ENCODE measurements at regions not wholly inside any gene's neighbourhood (a gene's known extent, or its start where the extent isn't known, plus 50 kb on each side); places are given as distances from the start of the nearest gene placed in this dataset.

DNA sequence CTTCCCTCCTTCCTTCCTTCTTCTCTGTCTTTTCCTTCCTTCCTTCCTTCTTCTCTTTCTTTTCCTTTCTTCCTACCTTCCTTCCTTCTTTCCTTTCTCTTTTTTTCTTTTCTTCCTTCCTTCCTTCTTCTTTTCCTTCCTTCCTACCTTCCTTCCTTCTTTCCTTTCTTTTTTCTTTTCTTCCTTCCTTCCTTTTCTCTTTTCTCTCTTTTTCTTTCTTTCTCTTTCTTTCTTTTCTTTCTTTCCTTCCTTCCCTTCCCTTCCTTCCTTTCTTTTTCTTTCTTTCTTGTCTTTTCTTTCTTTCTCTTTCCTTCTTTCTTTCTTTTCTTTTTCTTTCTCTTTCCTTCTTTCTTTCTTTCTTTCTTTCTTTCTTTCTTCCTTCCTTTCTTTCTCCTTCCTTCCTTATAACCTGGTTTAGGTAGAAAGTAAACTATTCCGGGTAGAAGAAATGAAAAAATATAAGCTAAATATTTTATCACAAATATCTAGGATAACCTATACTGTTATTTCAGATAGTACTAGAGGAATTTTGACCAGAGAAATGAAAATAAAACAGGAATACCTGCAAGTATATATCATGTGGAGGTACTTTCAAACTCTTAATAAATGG lies 1741.8 kb upstream of the CDH9 start:
- H3K36me3 ChIP-seq (ENCODE audit: control insufficient read depth, insufficient read depth, low read length), result no peaks in the 10 kb centered on the region
- no peak for DNase-seq (ENCODE audit: low read depth in 4 of 6, low spot score in 6 of 6)
- H3K4me1 ChIP-seq (ENCODE audit: control insufficient read depth, insufficient read depth, low read length), result no peaks in the 10 kb centered on the region
- H3K4me3 ChIP-seq (ENCODE audit: low read depth, low read length), result no peak overlapping the region
- no peaks in the 10 kb centered on the region for H3K9me3 ChIP-seq (ENCODE audit: control insufficient read depth, insufficient read depth, low read length)
- H3K27ac ChIP-seq (ENCODE audit: low read depth, low read length), result no peak overlapping the region
- WGBS (ENCODE audit: insufficient coverage), result no CpG with 5 or more reads among the region's 1 CpG
- no peaks in the 10 kb centered on the region for H3K27me3 ChIP-seq (ENCODE audit: control insufficient read depth, insufficient read depth, low read length)

DNA sequence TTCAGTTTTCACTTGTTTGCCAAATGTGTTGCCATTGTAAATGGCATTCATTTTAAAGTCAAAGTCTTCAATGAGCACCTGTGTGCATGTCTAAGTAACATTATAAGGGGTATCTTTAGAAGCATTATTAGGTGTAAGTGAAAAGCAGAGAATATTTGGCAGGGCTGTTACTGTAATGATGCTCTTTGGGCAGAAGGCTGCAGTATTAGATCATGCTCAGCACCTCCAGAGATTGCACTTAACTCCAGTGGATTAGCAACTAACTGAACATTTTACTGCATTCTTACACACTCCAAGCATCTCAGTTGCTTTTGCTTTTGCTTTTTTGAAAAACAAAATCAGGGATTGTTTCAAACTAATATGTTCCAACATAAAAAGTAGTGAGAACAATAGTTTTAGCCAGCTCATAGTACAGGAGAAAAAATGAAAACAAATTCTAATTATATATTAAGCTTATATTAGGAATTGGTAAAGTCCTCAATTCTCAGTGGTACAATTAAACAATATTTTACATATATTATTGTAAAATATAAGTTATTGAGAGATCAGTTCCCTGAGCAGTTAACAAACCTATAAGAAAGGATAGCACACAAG lies 1740.9 kb upstream of the CDH9 start:
- no peaks in the 10 kb centered on the region for H3K36me3 ChIP-seq (ENCODE audit: control insufficient read depth, insufficient read depth, low read length)
- peak in 2 of 6 donors; percentile 33 to 72 for DNase-seq (ENCODE audit: low read depth in 4 of 6, low spot score in 6 of 6)
- no peaks in the 10 kb centered on the region for H3K27me3 ChIP-seq (ENCODE audit: control insufficient read depth, insufficient read depth, low read length)
- no peaks in the 10 kb centered on the region for H3K9me3 ChIP-seq (ENCODE audit: control insufficient read depth, insufficient read depth, low read length)
- no peak overlapping the region for H3K27ac ChIP-seq (ENCODE audit: low read depth, low read length)
- H3K4me3 ChIP-seq (ENCODE audit: low read depth, low read length), result no peak overlapping the region
- H3K4me1 ChIP-seq (ENCODE audit: control insufficient read depth, insufficient read depth, low read length), result no peaks in the 10 kb centered on the region

DNA sequence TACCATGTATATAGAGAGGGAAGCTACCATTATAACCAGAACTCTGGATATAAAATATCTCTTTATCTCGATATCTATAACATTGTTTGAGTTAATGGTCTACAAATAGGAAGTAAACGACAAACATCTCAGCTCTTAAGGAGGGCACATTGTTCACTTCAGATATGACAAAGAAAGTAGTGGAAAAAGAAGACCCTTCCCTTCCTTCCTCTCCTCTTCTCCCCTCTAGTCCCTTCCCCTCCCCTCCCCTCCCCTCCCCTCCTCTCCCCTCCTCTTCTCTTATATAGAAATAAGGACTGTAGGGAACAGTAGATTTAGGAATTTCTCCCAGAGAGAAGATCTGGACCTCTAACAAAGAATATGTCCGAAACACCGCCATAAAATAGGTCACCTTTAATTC lies 1731.9 kb upstream of the CDH9 start:
- H3K36me3 ChIP-seq (ENCODE audit: control insufficient read depth, insufficient read depth, low read length), result no peaks in the 10 kb centered on the region
- no peak overlapping the region for H3K4me3 ChIP-seq (ENCODE audit: low read depth, low read length)
- no peaks in the 10 kb centered on the region for H3K4me1 ChIP-seq (ENCODE audit: control insufficient read depth, insufficient read depth, low read length)
- H3K27me3 ChIP-seq (ENCODE audit: control insufficient read depth, insufficient read depth, low read length), result no peaks in the 10 kb centered on the region
- H3K9me3 ChIP-seq (ENCODE audit: control insufficient read depth, insufficient read depth, low read length), result no peaks in the 10 kb centered on the region
- DNase-seq (ENCODE audit: low read depth in 4 of 6, low spot score in 6 of 6), result no peak
- no CpG with 5 or more reads among the region's 4 CpGs for WGBS (ENCODE audit: insufficient coverage)
- no peak overlapping the region for H3K27ac ChIP-seq (ENCODE audit: low read depth, low read length)

DNA sequence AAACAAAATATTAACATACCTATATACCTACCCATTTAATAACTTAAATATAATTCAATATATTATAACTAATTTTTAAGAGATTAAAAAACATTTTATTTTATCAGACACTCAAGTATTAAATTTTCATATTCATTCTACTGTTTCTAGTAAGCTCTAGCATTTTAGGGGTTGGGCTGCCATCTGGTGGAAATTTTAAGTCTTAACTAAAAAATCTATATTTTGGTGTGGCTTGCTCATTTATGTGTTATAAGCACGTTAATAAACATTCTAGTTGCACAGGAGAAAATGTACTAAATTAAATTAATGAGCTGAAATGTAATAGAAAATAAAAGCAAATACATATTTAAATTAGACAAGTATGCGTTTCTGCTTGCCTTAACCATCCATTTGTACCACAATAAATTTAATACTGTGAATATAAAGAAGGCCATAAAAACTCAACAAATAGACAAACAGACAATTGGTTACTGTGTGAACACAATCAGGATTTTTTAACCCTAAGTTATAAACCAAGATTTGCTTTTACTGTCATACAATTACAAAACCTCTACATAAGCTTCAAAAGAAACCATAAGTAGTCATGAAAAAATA lies 1728.3 kb upstream of the CDH9 start:
- H3K27me3 ChIP-seq (ENCODE audit: control insufficient read depth, insufficient read depth, low read length), result no peaks in the 10 kb centered on the region
- no peak overlapping the region for H3K4me3 ChIP-seq (ENCODE audit: low read depth, low read length)
- DNase-seq (ENCODE audit: low read depth in 4 of 6, low spot score in 6 of 6), result peak in 5 of 6 donors; percentile 17 to 94 (median 56)
- H3K36me3 ChIP-seq (ENCODE audit: control insufficient read depth, insufficient read depth, low read length), result no peaks in the 10 kb centered on the region
- H3K27ac ChIP-seq (ENCODE audit: low read depth, low read length), result no peak overlapping the region
- no CpG with 5 or more reads among the region's 2 CpGs for WGBS (ENCODE audit: insufficient coverage)
- H3K9me3 ChIP-seq (ENCODE audit: control insufficient read depth, insufficient read depth, low read length), result no peaks in the 10 kb centered on the region
- H3K4me1 ChIP-seq (ENCODE audit: control insufficient read depth, insufficient read depth, low read length), result no peaks in the 10 kb centered on the region

DNA sequence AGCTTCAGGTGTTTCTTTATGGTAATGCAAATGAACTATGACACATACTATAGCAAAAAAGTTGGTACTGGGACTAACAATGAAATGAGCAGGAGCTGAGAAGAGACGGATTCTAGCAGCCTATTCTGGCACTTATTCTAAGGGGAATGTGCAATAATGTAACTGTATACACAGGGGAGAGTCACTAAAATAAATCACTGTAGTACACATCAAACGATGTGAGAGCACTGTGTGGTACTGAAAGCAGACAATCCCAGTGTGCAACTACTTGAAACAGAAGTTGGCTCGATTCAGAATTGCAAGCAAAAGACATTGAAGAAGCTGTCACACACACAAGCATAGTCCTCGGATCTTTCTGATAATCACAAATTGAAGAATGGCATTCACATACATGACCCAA lies 1713.0 kb upstream of the CDH9 start:
- peak in 1 of 6 donors; percentile 46 for DNase-seq (ENCODE audit: low read depth in 4 of 6, low spot score in 6 of 6)
- Histone ChIP-seq H3K9me3 (ENCODE audit: control insufficient read depth, insufficient read depth, low read length) (no peaks in the 10 kb centered on the region), H3K36me3 (ENCODE audit: control insufficient read depth, insufficient read depth, low read length) (no peaks in the 10 kb centered on the region), H3K27ac (ENCODE audit: low read depth, low read length) (no peak overlapping the region), H3K27me3 (ENCODE audit: control insufficient read depth, insufficient read depth, low read length) (no peaks in the 10 kb centered on the region), H3K4me1 (ENCODE audit: control insufficient read depth, insufficient read depth, low read length) (no peaks in the 10 kb centered on the region), H3K4me3 (ENCODE audit: low read depth, low read length) (no peak overlapping the region)
- 46% methylated on average over 2 of the region's 4 CpGs for WGBS (ENCODE audit: insufficient coverage)

DNA sequence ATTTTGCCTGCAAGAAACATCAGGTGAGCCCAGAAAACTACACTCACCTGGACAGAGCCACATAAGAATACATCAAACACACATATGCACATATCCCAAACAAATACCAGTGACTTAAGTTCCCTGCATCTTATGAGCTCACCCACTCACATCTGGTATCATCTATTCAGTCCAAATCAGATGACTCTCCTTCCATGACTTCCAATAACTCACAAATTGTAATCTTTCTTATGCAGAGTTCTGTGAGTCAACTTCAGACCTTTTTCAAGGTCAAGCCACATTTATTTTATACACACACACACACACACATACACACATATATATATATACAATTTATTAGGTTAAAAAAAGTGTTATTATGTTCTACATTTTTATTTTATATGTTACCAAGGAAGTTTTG lies 1711.9 kb upstream of the CDH9 start:
- Histone ChIP-seq H3K27ac (ENCODE audit: low read depth, low read length) (no peak overlapping the region), H3K36me3 (ENCODE audit: control insufficient read depth, insufficient read depth, low read length) (no peaks in the 10 kb centered on the region), H3K4me3 (ENCODE audit: low read depth, low read length) (no peak overlapping the region), H3K4me1 (ENCODE audit: control insufficient read depth, insufficient read depth, low read length) (no peaks in the 10 kb centered on the region), H3K27me3 (ENCODE audit: control insufficient read depth, insufficient read depth, low read length) (no peaks in the 10 kb centered on the region), H3K9me3 (ENCODE audit: control insufficient read depth, insufficient read depth, low read length) (no peaks in the 10 kb centered on the region)
- no peak for DNase-seq (ENCODE audit: low read depth in 4 of 6, low spot score in 6 of 6)

DNA sequence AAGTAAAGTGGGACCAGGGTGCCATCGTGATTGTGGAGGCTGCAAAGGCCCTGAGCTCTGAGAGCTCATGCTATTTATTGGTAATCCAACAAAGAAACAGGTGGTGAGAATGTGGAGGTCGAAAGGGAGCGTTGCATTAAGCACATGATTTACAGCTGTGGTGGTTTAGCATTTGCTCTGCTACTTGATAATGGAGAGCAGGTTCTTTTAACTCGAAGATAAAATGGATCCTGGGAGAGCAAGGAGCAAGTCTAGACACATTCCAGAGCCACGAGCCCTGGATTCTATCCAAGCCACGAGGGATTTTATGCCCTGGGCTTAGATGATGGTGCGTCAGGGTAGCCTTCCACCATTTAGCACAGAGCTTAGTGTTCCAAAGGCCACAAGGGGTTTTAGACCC lies 1710.1 kb upstream of the CDH9 start:
- H3K9me3 ChIP-seq (ENCODE audit: control insufficient read depth, insufficient read depth, low read length), result no peaks in the 10 kb centered on the region
- no peak for DNase-seq (ENCODE audit: low read depth in 4 of 6, low spot score in 6 of 6)
- no peaks in the 10 kb centered on the region for H3K36me3 ChIP-seq (ENCODE audit: control insufficient read depth, insufficient read depth, low read length)
- H3K27me3 ChIP-seq (ENCODE audit: control insufficient read depth, insufficient read depth, low read length), result no peaks in the 10 kb centered on the region
- H3K27ac ChIP-seq (ENCODE audit: low read depth, low read length), result no peak overlapping the region
- H3K4me3 ChIP-seq (ENCODE audit: low read depth, low read length), result no peak overlapping the region
- H3K4me1 ChIP-seq (ENCODE audit: control insufficient read depth, insufficient read depth, low read length), result no peaks in the 10 kb centered on the region
- WGBS (ENCODE audit: insufficient coverage), result 61% methylated on average over 6 of the region's 7 CpGs

DNA sequence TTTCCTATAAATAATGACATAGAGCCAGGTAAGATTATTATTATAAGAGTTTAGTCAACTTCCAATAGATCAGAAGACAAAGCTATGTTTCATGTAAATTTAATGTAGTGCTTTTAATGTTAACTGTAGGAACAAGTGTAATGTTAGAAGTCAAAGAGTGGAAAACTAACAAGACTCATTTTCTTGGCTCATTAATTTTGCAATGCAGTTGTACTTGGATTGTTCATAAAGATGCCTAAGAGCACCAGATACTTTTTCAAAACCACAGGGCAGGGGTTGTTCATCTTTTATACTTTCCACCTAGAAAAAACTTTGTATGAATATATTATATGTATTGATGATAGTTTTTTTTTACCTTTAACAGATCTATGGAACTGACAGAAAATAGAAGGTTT lies 1705.3 kb upstream of the CDH9 start:
- H3K9me3 ChIP-seq (ENCODE audit: control insufficient read depth, insufficient read depth, low read length), result no peaks in the 10 kb centered on the region
- peak in 1 of 6 donors; percentile 28 for DNase-seq (ENCODE audit: low read depth in 4 of 6, low spot score in 6 of 6)
- H3K4me1 ChIP-seq (ENCODE audit: control insufficient read depth, insufficient read depth, low read length), result no peaks in the 10 kb centered on the region
- H3K27ac ChIP-seq (ENCODE audit: low read depth, low read length), result no peak overlapping the region
- H3K27me3 ChIP-seq (ENCODE audit: control insufficient read depth, insufficient read depth, low read length), result no peaks in the 10 kb centered on the region
- no peak overlapping the region for H3K4me3 ChIP-seq (ENCODE audit: low read depth, low read length)
- no peaks in the 10 kb centered on the region for H3K36me3 ChIP-seq (ENCODE audit: control insufficient read depth, insufficient read depth, low read length)

DNA sequence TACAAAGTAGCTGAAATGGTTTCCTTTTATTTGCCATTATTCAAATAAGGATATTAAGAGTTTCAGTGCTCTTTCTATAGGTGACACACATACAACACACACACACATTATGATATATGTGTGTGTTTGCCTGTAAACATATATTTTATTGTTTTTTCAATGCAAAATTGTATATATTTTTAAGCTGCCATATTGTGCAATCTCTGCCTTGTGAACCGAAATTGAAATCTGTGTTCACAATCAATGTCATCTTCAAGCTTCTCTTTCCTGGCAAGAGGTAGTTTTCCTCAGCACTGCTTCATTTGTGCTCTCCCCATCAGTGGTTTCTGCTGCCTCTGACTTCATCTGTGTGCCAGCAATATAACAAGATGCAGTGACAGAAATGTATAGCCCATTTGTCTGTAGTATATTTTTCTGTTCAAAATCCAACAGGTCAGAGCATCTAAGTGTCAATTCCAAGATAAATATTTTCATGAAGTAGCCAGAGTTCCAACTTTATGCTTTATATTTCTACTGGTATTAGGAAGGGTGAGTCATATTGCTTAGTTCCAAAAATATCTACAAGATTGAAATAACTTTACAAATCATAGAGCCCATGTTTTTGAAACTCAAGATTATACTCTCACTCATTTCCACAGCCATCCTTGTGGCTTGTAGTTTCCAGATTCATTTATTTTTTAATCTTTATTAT lies 1704.8 kb upstream of the CDH9 start:
- Histone ChIP-seq H3K4me3 (ENCODE audit: low read depth, low read length) (no peak overlapping the region), H3K9me3 (ENCODE audit: control insufficient read depth, insufficient read depth, low read length) (no peaks in the 10 kb centered on the region), H3K27ac (ENCODE audit: low read depth, low read length) (no peak overlapping the region), H3K4me1 (ENCODE audit: control insufficient read depth, insufficient read depth, low read length) (no peaks in the 10 kb centered on the region), H3K27me3 (ENCODE audit: control insufficient read depth, insufficient read depth, low read length) (no peaks in the 10 kb centered on the region), H3K36me3 (ENCODE audit: control insufficient read depth, insufficient read depth, low read length) (no peaks in the 10 kb centered on the region)
- peak in 2 of 6 donors; percentile 7 to 15 for DNase-seq (ENCODE audit: low read depth in 4 of 6, low spot score in 6 of 6)
- no CpG with 5 or more reads among the region's 1 CpG for WGBS (ENCODE audit: insufficient coverage)

DNA sequence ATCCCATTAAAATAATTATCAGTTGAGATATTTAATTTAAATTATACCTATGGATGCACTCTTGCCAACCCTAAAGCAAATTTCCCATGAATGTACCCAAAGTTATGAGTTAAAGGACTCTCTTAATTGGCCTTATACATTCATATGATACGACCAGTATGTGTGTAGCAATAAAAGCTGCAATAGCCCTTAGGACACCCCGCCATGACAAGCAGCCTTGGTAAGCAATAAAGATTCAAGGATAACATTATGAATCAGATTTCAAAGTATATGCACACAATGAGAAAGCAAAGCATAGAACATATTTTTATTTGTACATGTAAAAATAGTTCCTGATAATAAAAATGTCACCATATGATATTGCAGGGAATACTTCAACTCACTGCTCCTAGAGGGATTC lies 1699.3 kb upstream of the CDH9 start:
- Histone ChIP-seq H3K27ac (ENCODE audit: low read depth, low read length) (no peak overlapping the region), H3K9me3 (ENCODE audit: control insufficient read depth, insufficient read depth, low read length) (no peaks in the 10 kb centered on the region), H3K27me3 (ENCODE audit: control insufficient read depth, insufficient read depth, low read length) (no peaks in the 10 kb centered on the region), H3K36me3 (ENCODE audit: control insufficient read depth, insufficient read depth, low read length) (no peaks in the 10 kb centered on the region), H3K4me3 (ENCODE audit: low read depth, low read length) (no peak overlapping the region), H3K4me1 (ENCODE audit: control insufficient read depth, insufficient read depth, low read length) (no peaks in the 10 kb centered on the region)
- no CpG with 5 or more reads among the region's 2 CpGs for WGBS (ENCODE audit: insufficient coverage)
- peak in 1 of 6 donors; percentile 9 for DNase-seq (ENCODE audit: low read depth in 4 of 6, low spot score in 6 of 6)

Data from spinal cord (tissue), 9 donors.